ENCODE measurements at regions not wholly inside any gene's neighbourhood (a gene's known extent, or its start where the extent isn't known, plus 50 kb on each side); places are given as distances from the start of the nearest gene placed in this dataset.

GRCh38 chr6:165118736-165119135 lies 190.7 kb downstream of the C6orf118 start:
- Histone ChIP-seq H3K27ac (ENCODE audit: low read length) (no peak overlapping the region), H3K9me3 (ENCODE audit: control insufficient read depth, low read depth, low read length) (peaks cover 4% of the 10 kb centered on the region), H3K36me3 (ENCODE audit: control insufficient read depth, insufficient read depth, low read length) (no peaks in the 10 kb centered on the region), H3K4me3 (ENCODE audit: low read length) (no peak overlapping the region), H3K4me1 (ENCODE audit: control insufficient read depth, insufficient read depth, low read length) (no peaks in the 10 kb centered on the region), H3K27me3 (ENCODE audit: control insufficient read depth, insufficient read depth, low read length) (no peaks in the 10 kb centered on the region)
- WGBS (ENCODE audit: insufficient coverage, low lambda C conversion rate): 100% methylated on average over 1 of the region's 5 CpGs
- no peak for DNase-seq

GRCh38 chr6:165117806-165118205 lies 191.6 kb downstream of the C6orf118 start:
- DNase-seq: no peak
- Histone ChIP-seq H3K4me1 (ENCODE audit: control insufficient read depth, insufficient read depth, low read length) (no peaks in the 10 kb centered on the region), H3K4me3 (ENCODE audit: low read length) (no peak overlapping the region), H3K27me3 (ENCODE audit: control insufficient read depth, insufficient read depth, low read length) (no peaks in the 10 kb centered on the region), H3K36me3 (ENCODE audit: control insufficient read depth, insufficient read depth, low read length) (no peaks in the 10 kb centered on the region), H3K27ac (ENCODE audit: low read length) (no peak overlapping the region), H3K9me3 (ENCODE audit: control insufficient read depth, low read depth, low read length) (peaks cover 4% of the 10 kb centered on the region)
- no CpG with 5 or more reads among the region's 3 CpGs for WGBS (ENCODE audit: insufficient coverage, low lambda C conversion rate)

GRCh38 chr6:165117121-165117520 lies 192.3 kb downstream of the C6orf118 start:
- no peak overlapping the region for H3K4me3 ChIP-seq (ENCODE audit: low read length)
- H3K27me3 ChIP-seq (ENCODE audit: control insufficient read depth, insufficient read depth, low read length): no peaks in the 10 kb centered on the region
- DNase-seq: no peak
- H3K36me3 ChIP-seq (ENCODE audit: control insufficient read depth, insufficient read depth, low read length): no peaks in the 10 kb centered on the region
- peaks cover 4% of the 10 kb centered on the region for H3K9me3 ChIP-seq (ENCODE audit: control insufficient read depth, low read depth, low read length)
- H3K4me1 ChIP-seq (ENCODE audit: control insufficient read depth, insufficient read depth, low read length): no peaks in the 10 kb centered on the region
- WGBS (ENCODE audit: insufficient coverage, low lambda C conversion rate): no CpG with 5 or more reads among the region's 2 CpGs
- H3K27ac ChIP-seq (ENCODE audit: low read length): no peak overlapping the region

GRCh38 chr6:165110860-165111259 lies 198.5 kb downstream of the C6orf118 start:
- WGBS (ENCODE audit: insufficient coverage, low lambda C conversion rate): 83% methylated on average over 1 of the region's 1 CpG
- no peak for DNase-seq
- peaks cover 4% of the 10 kb centered on the region for H3K9me3 ChIP-seq (ENCODE audit: control insufficient read depth, low read depth, low read length)
- H3K4me1 ChIP-seq (ENCODE audit: control insufficient read depth, insufficient read depth, low read length): no peaks in the 10 kb centered on the region
- H3K27ac ChIP-seq (ENCODE audit: low read length): no peak overlapping the region
- H3K4me3 ChIP-seq (ENCODE audit: low read length): no peak overlapping the region
- no peaks in the 10 kb centered on the region for H3K27me3 ChIP-seq (ENCODE audit: control insufficient read depth, insufficient read depth, low read length)
- H3K36me3 ChIP-seq (ENCODE audit: control insufficient read depth, insufficient read depth, low read length): no peaks in the 10 kb centered on the region

GRCh38 chr6:165109011-165109410 lies 200.4 kb downstream of the C6orf118 start:
- Histone ChIP-seq H3K4me3 (ENCODE audit: low read length) (no peak overlapping the region), H3K4me1 (ENCODE audit: control insufficient read depth, insufficient read depth, low read length) (no peaks in the 10 kb centered on the region), H3K27ac (ENCODE audit: low read length) (no peak overlapping the region), H3K9me3 (ENCODE audit: control insufficient read depth, low read depth, low read length) (no peaks in the 10 kb centered on the region), H3K27me3 (ENCODE audit: control insufficient read depth, insufficient read depth, low read length) (no peaks in the 10 kb centered on the region), H3K36me3 (ENCODE audit: control insufficient read depth, insufficient read depth, low read length) (no peaks in the 10 kb centered on the region)
- 40% methylated on average over 1 of the region's 5 CpGs for WGBS (ENCODE audit: insufficient coverage, low lambda C conversion rate)
- no peak for DNase-seq

GRCh38 chr6:165106261-165106660 lies 203.1 kb downstream of the C6orf118 start:
- Histone ChIP-seq H3K27me3 (ENCODE audit: control insufficient read depth, insufficient read depth, low read length) (no peaks in the 10 kb centered on the region), H3K9me3 (ENCODE audit: control insufficient read depth, low read depth, low read length) (no peaks in the 10 kb centered on the region)
- no CpG with 5 or more reads among the region's 2 CpGs for WGBS (ENCODE audit: insufficient coverage, low lambda C conversion rate)

GRCh38 chr6:165098165-165098564 lies 211.2 kb downstream of the C6orf118 start:
- Histone ChIP-seq H3K27me3 (ENCODE audit: control insufficient read depth, insufficient read depth, low read length) (no peaks in the 10 kb centered on the region), H3K36me3 (ENCODE audit: control insufficient read depth, insufficient read depth, low read length) (no peaks in the 10 kb centered on the region), H3K27ac (ENCODE audit: low read length) (no peak overlapping the region), H3K9me3 (ENCODE audit: control insufficient read depth, low read depth, low read length) (peaks cover 3% of the 10 kb centered on the region), H3K4me3 (ENCODE audit: low read length) (no peak overlapping the region), H3K4me1 (ENCODE audit: control insufficient read depth, insufficient read depth, low read length) (no peaks in the 10 kb centered on the region)
- DNase-seq: no peak
- WGBS (ENCODE audit: insufficient coverage, low lambda C conversion rate): 80% methylated on average over 1 of the region's 4 CpGs

More at GRCh38 chr6:165106261-165106660, 203.1 kb downstream of the C6orf118 start:
- Histone ChIP-seq H3K4me1 (ENCODE audit: control insufficient read depth, insufficient read depth, low read length) (no peaks in the 10 kb centered on the region), H3K27ac (ENCODE audit: low read length) (no peak overlapping the region), H3K36me3 (ENCODE audit: control insufficient read depth, insufficient read depth, low read length) (no peaks in the 10 kb centered on the region), H3K4me3 (ENCODE audit: low read length) (no peak overlapping the region)
- DNase-seq: no peak

GRCh38 chr6:165096868-165097267 lies 212.5 kb downstream of the C6orf118 start:
- H3K9me3 ChIP-seq (ENCODE audit: control insufficient read depth, low read depth, low read length): peaks cover 3% of the 10 kb centered on the region
- WGBS (ENCODE audit: insufficient coverage, low lambda C conversion rate): no CpG with 5 or more reads among the region's 1 CpG
- H3K4me1 ChIP-seq (ENCODE audit: control insufficient read depth, insufficient read depth, low read length): no peaks in the 10 kb centered on the region
- H3K36me3 ChIP-seq (ENCODE audit: control insufficient read depth, insufficient read depth, low read length): no peaks in the 10 kb centered on the region
- H3K27ac ChIP-seq (ENCODE audit: low read length): no peak overlapping the region
- no peaks in the 10 kb centered on the region for H3K27me3 ChIP-seq (ENCODE audit: control insufficient read depth, insufficient read depth, low read length)
- no peak overlapping the region for H3K4me3 ChIP-seq (ENCODE audit: low read length)
- no peak for DNase-seq

- no peak overlapping the region for H3K27ac ChIP-seq (ENCODE audit: low read length)
- DNase-seq: no peak
- H3K4me1 ChIP-seq (ENCODE audit: control insufficient read depth, insufficient read depth, low read length): peaks cover 2% of the 10 kb centered on the region
- WGBS (ENCODE audit: insufficient coverage, low lambda C conversion rate): no CpG with 5 or more reads among the region's 5 CpGs
- H3K9me3 ChIP-seq (ENCODE audit: control insufficient read depth, low read depth, low read length): peaks cover 3% of the 10 kb centered on the region
- H3K4me3 ChIP-seq (ENCODE audit: low read length): no peak overlapping the region
- H3K27me3 ChIP-seq (ENCODE audit: control insufficient read depth, insufficient read depth, low read length): no peaks in the 10 kb centered on the region
- H3K36me3 ChIP-seq (ENCODE audit: control insufficient read depth, insufficient read depth, low read length): no peaks in the 10 kb centered on the region
Measured at GRCh38 chr6:165096209-165096608, 213.2 kb downstream of the C6orf118 start.

- Histone ChIP-seq H3K27ac (ENCODE audit: low read length) (no peak overlapping the region), H3K9me3 (ENCODE audit: control insufficient read depth, low read depth, low read length) (peaks cover 3% of the 10 kb centered on the region), H3K4me3 (ENCODE audit: low read length) (no peak overlapping the region), H3K36me3 (ENCODE audit: control insufficient read depth, insufficient read depth, low read length) (no peaks in the 10 kb centered on the region), H3K4me1 (ENCODE audit: control insufficient read depth, insufficient read depth, low read length) (peaks cover 2% of the 10 kb centered on the region), H3K27me3 (ENCODE audit: control insufficient read depth, insufficient read depth, low read length) (no peaks in the 10 kb centered on the region)
- WGBS (ENCODE audit: insufficient coverage, low lambda C conversion rate): 80% methylated on average over 2 of the region's 6 CpGs
- no peak for DNase-seq
Measured at GRCh38 chr6:165092881-165093595, 216.4 kb downstream of the C6orf118 start.
